Ishikawa (cell line): ENCODE measurements at regions not wholly inside any gene's neighbourhood (a gene's known extent, or its start where the extent isn't known, plus 50 kb on each side); places are given as distances from the start of the nearest gene placed in this dataset.

Experiments used
- CEBPB ChIP-seq: IDR thresholded peaks from 2 replicates; pipeline ENCODE4 v1.6.1; 2012
- CREB1 ChIP-seq: IDR thresholded peaks from 2 replicates; pipeline ENCODE4 v1.6.1; 2012; ENCODE audit warnings: low read depth
- EGR1 ChIP-seq: IDR thresholded peaks from 2 replicates; pipeline ENCODE4 v1.6.1; 2012
- EP300 ChIP-seq: IDR thresholded peaks from 2 replicates; pipeline ENCODE4 v1.6.1; 2012; ENCODE audit warnings: borderline replicate concordance
- FOXM1 ChIP-seq: IDR thresholded peaks from 2 replicates; pipeline ENCODE4 v1.6.1; 2012; ENCODE audit warnings: low read depth, borderline replicate concordance
- MAX ChIP-seq: IDR thresholded peaks from 2 replicates; pipeline ENCODE4 v1.6.1; 2012
- NFIC ChIP-seq: IDR thresholded peaks from 2 replicates; pipeline ENCODE4 v1.6.1; 2012
- RAD21 ChIP-seq: IDR thresholded peaks from 2 replicates; pipeline ENCODE4 v1.6.1; 2012; ENCODE audit warnings: low read depth
- REST ChIP-seq: IDR thresholded peaks from 2 replicates; pipeline ENCODE4 v1.6.1; 2012; ENCODE audit warnings: low read depth, mild to moderate bottlenecking
- TAF1 ChIP-seq: IDR thresholded peaks from 2 replicates; pipeline ENCODE4 v1.6.1; 2012; ENCODE audit warnings: low read depth, mild to moderate bottlenecking
- TCF12 ChIP-seq: IDR thresholded peaks from 2 replicates; pipeline ENCODE4 v1.6.1; 2012; ENCODE audit warnings: low read depth
- TEAD4 ChIP-seq: IDR thresholded peaks from 2 replicates; pipeline ENCODE4 v1.6.1; 2012
- USF1 ChIP-seq: IDR thresholded peaks from 2 replicates; pipeline ENCODE4 v1.6.1; 2012
- YY1 ChIP-seq: IDR thresholded peaks from 2 replicates; pipeline ENCODE4 v1.6.1; 2012; ENCODE audit warnings: low read depth
- ZBTB7A ChIP-seq: IDR thresholded peaks from 2 replicates; pipeline ENCODE4 v1.6.1; 2012; ENCODE audit warnings: low read depth

GRCh38 chr2:215677481-215677880 is 241.6 kb upstream of the FN1 start:
- TF ChIP-seq CEBPB (no peak), EGR1 (no peak), REST (no peak), RAD21 (no peak), TAF1 (no peak), CREB1 (no peak), USF1 (no peak), MAX (no peak), EP300 (no peak), TCF12 (no peak), NFIC (no peak)

- TF ChIP-seq ZBTB7A (no peak), USF1 (no peak), NFIC (no peak), CEBPB (no peak), EP300 (no peak), MAX (no peak), YY1 (no peak), EGR1 (no peak), TCF12 (no peak), REST (no peak), TEAD4 (no peak), RAD21 (no peak), FOXM1 (no peak), TAF1 (no peak), CREB1 (no peak)
Observed at GRCh38 chr2:215672406-215672805, 236.5 kb upstream of the FN1 start.

GRCh38 chr2:215671691-215672090 is 235.8 kb upstream of the FN1 start:
- TF ChIP-seq EP300 (no peak), TEAD4 (no peak), TCF12 (no peak), NFIC (no peak), RAD21 (no peak), YY1 (no peak), CREB1 (no peak), REST (no peak), EGR1 (no peak), TAF1 (no peak), MAX (no peak), CEBPB (no peak), USF1 (no peak), ZBTB7A (no peak), FOXM1 (no peak)

GRCh38 chr2:215671244-215671643 is 235.4 kb upstream of the FN1 start:
- TF ChIP-seq NFIC, result no peak
- no peak for TF ChIP-seq ZBTB7A
- no peak for TF ChIP-seq EGR1
- TF ChIP-seq TEAD4, result no peak
- no peak for TF ChIP-seq REST
- TF ChIP-seq CREB1, result no peak
- TF ChIP-seq TCF12, result no peak
- TF ChIP-seq USF1, result no peak
- no peak for TF ChIP-seq TAF1
- no peak for TF ChIP-seq RAD21
- no peak for TF ChIP-seq CEBPB
- no peak for TF ChIP-seq FOXM1
- no peak for TF ChIP-seq EP300
- no peak for TF ChIP-seq MAX
- no peak for TF ChIP-seq YY1
